ENCODE measurements at regions not wholly inside any gene's neighbourhood (a gene's known extent, or its start where the extent isn't known, plus 50 kb on each side); places are given as distances from the start of the nearest gene placed in this dataset.

DNA sequence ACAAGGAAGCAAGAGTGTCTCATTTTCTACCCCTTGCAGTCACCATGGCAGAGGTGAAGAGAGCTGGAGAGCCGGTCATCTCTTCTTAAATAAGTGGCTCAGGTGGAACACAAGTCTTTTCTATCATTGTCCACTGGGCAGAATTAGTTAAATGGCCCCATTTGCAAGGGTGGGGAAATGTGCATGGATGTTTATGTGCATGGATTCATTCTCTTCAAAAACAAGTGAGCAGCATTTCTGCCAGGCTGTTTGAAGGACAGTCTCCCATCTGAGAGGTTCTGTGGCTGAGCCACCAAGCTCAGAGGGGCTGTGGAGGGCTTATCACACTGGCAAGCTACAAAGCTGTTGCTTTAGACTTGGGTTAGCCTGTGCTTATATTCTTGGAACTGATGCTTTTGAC is 370.3 kb upstream of the MTPN start:
- Histone ChIP-seq H4K91ac (ENCODE audit: insufficient read depth, low read depth, low read length) (no peak overlapping the region), H3K36me3 (ENCODE audit: control insufficient read depth, insufficient read depth, low read length) (no peaks in the 10 kb centered on the region), H2AFZ (replicated peaks; ENCODE audit: low read length, poor library complexity) (no peak overlapping the region), H3K4me2 (ENCODE audit: low read depth, low read length) (no peak overlapping the region), H3K27me3 (ENCODE audit: control insufficient read depth, insufficient read depth, low read length) (no peaks in the 10 kb centered on the region), H2BK20ac (ENCODE audit: low read depth, low read length) (no peak overlapping the region), H3K23ac (ENCODE audit: low read depth, low read length) (no peak overlapping the region), H3K4ac (ENCODE audit: low read depth, low read length) (no peak overlapping the region), H4K20me1 (ENCODE audit: insufficient read depth, low read length) (no peaks in the 10 kb centered on the region), H4K5ac (ENCODE audit: low read depth, low read length) (no peak overlapping the region), H2BK120ac (ENCODE audit: low read depth, low read length) (no peak overlapping the region), H2BK5ac (ENCODE audit: low read depth, low read length, poor library complexity, severe bottlenecking) (no peak overlapping the region), H3K14ac (replicated peaks; ENCODE audit: low read depth, low read length) (no peak overlapping the region), H2AK9ac (replicated peaks; ENCODE audit: low read depth, low read length, poor library complexity) (no peak overlapping the region), H3K56ac (ENCODE audit: extremely low read depth, insufficient read depth, low read length) (no peak overlapping the region), H3K27ac (ENCODE audit: insufficient read depth, low read length) (no peak overlapping the region), H2BK15ac (ENCODE audit: low read depth, low read length) (no peak overlapping the region), H3K18ac (ENCODE audit: low read depth, low read length) (no peak overlapping the region), H2AK5ac (ENCODE audit: low read depth, low read length) (no peak overlapping the region), H3K9ac (ENCODE audit: low read depth, low read length) (no peak overlapping the region), H3K4me1 (ENCODE audit: control insufficient read depth, insufficient read depth, low read length) (no peaks in the 10 kb centered on the region), H3K79me1 (ENCODE audit: low read depth in 1 of 2, low read length in 2 of 2) (no peaks in the 10 kb centered on the region), H3K4me3 (ENCODE audit: insufficient read depth, low read depth, low read length) (no peak overlapping the region), H4K8ac (ENCODE audit: low read depth in 2 of 2, low read length in 2 of 2) (no peak overlapping the region), H3K9me1 (ENCODE audit: insufficient read depth, low read length) (no peaks in the 10 kb centered on the region), H3K9me3 (ENCODE audit: control insufficient read depth, insufficient read depth, low read length) (no peaks in the 10 kb centered on the region)
- intact Hi-C loops (cut with micrococcal nuclease) (no loop called here), dilution Hi-C loops (cut with HindIII; ENCODE audit: low sequenced_read_pairs, unreplicated experiment) (no loop called here), in situ Hi-C loops (cut with MboI; ENCODE audit: low sequenced_read_pairs) (no loop called here)
- ATAC-seq (ENCODE audit: low read depth): no peak
- no peak for DNase-seq
- no TSS peak for BruUV-seq (replicated peaks)
- WGBS, 2 experiments (ENCODE audit: extremely low coverage in 2 of 2, insufficient read length in 1 of 2): no CpG with 5 or more reads among the region's 1 CpG
- ChIA-PET CTCF (no interaction called here), POLR2A (ENCODE audit: unreplicated experiment) (no interaction called here)
- TF ChIP-seq NFE2L2 (IDR thresholded peaks at IDR 0.05; ENCODE audit: low read depth, low read length) (no peak), CEBPB (IDR thresholded peaks at IDR 0.05; ENCODE audit: low read depth, low read length) (no peak), FOS (IDR thresholded peaks at IDR 0.05; ENCODE audit: low read depth, low read length) (no peak), POLR2A (IDR thresholded peaks at IDR 0.05; ENCODE audit: low read depth, low read length) (no peak), BHLHE40 (IDR thresholded peaks at IDR 0.05; ENCODE audit: low read depth, low read length) (no peak), RAD21 (IDR thresholded peaks at IDR 0.05; ENCODE audit: low read length) (no peak), MAFK (IDR thresholded peaks at IDR 0.05; ENCODE audit: low read depth, low read length) (no peak), MAZ (IDR thresholded peaks at IDR 0.05; ENCODE audit: borderline replicate concordance, low read depth, low read length) (no peak), SMC3 (IDR thresholded peaks at IDR 0.05; ENCODE audit: low read depth, low read length) (no peak), CHD1 (IDR thresholded peaks at IDR 0.05; ENCODE audit: low read depth, low read length) (no peak), RCOR1 (IDR thresholded peaks at IDR 0.05; ENCODE audit: insufficient replicate concordance, low read length) (no peak), MXI1 (IDR thresholded peaks at IDR 0.05; ENCODE audit: borderline replicate concordance, low read depth, low read length) (no peak), RFX5 (IDR thresholded peaks at IDR 0.05; ENCODE audit: low read depth, low read length) (no peak)
- TF ChIP-seq, protein P1, sequence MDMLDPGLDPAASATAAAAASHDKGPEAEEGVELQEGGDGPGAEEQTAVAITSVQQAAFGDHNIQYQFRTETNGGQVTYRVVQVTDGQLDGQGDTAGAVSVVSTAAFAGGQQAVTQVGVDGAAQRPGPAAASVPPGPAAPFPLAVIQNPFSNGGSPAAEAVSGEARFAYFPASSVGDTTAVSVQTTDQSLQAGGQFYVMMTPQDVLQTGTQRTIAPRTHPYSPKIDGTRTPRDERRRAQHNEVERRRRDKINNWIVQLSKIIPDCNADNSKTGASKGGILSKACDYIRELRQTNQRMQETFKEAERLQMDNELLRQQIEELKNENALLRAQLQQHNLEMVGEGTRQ (IDR thresholded peaks at IDR 0.05; ENCODE audit: low read depth, low read length): no peak
- TF ChIP-seq, protein P2, sequence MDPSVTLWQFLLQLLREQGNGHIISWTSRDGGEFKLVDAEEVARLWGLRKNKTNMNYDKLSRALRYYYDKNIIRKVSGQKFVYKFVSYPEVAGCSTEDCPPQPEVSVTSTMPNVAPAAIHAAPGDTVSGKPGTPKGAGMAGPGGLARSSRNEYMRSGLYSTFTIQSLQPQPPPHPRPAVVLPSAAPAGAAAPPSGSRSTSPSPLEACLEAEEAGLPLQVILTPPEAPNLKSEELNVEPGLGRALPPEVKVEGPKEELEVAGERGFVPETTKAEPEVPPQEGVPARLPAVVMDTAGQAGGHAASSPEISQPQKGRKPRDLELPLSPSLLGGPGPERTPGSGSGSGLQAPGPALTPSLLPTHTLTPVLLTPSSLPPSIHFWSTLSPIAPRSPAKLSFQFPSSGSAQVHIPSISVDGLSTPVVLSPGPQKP (IDR thresholded peaks at IDR 0.05; ENCODE audit: borderline replicate concordance, low read depth, low read length): no peak
- TF ChIP-seq, protein P3, sequence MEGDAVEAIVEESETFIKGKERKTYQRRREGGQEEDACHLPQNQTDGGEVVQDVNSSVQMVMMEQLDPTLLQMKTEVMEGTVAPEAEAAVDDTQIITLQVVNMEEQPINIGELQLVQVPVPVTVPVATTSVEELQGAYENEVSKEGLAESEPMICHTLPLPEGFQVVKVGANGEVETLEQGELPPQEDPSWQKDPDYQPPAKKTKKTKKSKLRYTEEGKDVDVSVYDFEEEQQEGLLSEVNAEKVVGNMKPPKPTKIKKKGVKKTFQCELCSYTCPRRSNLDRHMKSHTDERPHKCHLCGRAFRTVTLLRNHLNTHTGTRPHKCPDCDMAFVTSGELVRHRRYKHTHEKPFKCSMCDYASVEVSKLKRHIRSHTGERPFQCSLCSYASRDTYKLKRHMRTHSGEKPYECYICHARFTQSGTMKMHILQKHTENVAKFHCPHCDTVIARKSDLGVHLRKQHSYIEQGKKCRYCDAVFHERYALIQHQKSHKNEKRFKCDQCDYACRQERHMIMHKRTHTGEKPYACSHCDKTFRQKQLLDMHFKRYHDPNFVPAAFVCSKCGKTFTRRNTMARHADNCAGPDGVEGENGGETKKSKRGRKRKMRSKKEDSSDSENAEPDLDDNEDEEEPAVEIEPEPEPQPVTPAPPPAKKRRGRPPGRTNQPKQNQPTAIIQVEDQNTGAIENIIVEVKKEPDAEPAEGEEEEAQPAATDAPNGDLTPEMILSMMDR (conservative IDR thresholded peaks at IDR 0.05; ENCODE audit: low read depth, low read length): no peak
